GM06990 (cell line): ENCODE measurements at regions not wholly inside any gene's neighbourhood (a gene's known extent, or its start where the extent isn't known, plus 50 kb on each side); places are given as distances from the start of the nearest gene placed in this dataset.
A peak's percentile ranks its signal among the peaks of the same experiment; 100 is the strongest.

ENCODE experiments used
- DNase-seq: peaks from one replicate; pipeline ENCODE4 v3.0.0-alpha.2; 2011; ENCODE audit not compliant: insufficient read length; ENCODE audit errors: extremely low read depth
- H3K27me3 ChIP-seq: replicated peaks from 2 replicates; pipeline ENCODE4 v1.6.0; 2011; ENCODE audit warnings: low read length; ENCODE audit not compliant: control insufficient read depth, insufficient read depth
- H3K36me3 ChIP-seq: 2 replicates; pipeline ENCODE4 v1.5.1; 2011; ENCODE audit warnings: low read length; ENCODE audit not compliant: control insufficient read depth, insufficient read depth
- H3K4me3 ChIP-seq: replicated peaks from 2 replicates; pipeline ENCODE4 v1.5.1; 2011; ENCODE audit warnings: low read depth, mild to moderate bottlenecking, control low read depth, low read length
- TF ChIP-seq, protein P1 (sequence below): IDR thresholded peaks from 2 replicates; pipeline ENCODE4 v1.5.1; 2011; ENCODE audit warnings: low read length, control low read depth, mild to moderate bottlenecking, inconsistent platforms; ENCODE audit not compliant: insufficient read depth, poor library complexity, severe bottlenecking

DNA sequence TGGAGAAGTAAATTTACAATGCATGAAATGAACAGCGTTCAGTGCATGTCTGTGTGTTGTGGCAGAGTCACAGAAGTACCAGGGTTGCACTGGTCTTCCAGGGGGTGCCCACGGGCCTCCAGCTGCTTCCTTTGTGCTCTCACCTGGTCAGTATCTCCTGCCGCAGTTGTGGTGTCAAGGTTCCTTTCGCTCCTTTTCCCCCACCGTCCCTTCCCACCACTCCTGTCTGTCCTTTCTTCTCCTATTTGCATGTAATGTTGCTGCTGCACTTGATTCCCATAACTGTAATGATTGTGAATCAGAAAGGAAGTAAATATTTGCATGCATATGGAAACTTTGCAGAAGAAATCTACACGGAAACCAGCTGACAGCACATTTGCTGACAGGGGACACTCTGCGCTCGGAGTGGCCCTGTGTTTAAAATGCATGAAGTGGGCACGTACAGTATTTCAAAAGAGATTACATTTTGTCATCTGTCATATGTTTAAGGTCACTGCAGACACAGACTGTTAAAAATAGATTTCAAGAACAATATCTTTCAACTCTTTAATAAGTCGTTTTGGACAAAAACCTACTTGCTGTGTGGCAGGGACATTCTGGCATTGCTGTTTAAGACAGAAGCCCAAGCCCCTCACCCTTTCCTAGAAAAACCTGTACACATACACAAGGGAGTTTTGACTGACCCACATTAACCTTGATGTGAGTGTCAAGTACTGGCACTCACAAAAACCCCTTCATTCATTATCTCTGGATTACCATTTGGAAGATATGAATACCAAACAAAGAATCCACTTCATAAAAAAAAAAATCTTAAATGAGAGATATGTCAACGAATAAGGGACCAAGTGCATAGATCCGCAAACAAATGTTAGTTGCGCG is 336.7 kb upstream of the KLF6 start:
- DNase-seq = no peak
- TF ChIP-seq, protein P1, sequence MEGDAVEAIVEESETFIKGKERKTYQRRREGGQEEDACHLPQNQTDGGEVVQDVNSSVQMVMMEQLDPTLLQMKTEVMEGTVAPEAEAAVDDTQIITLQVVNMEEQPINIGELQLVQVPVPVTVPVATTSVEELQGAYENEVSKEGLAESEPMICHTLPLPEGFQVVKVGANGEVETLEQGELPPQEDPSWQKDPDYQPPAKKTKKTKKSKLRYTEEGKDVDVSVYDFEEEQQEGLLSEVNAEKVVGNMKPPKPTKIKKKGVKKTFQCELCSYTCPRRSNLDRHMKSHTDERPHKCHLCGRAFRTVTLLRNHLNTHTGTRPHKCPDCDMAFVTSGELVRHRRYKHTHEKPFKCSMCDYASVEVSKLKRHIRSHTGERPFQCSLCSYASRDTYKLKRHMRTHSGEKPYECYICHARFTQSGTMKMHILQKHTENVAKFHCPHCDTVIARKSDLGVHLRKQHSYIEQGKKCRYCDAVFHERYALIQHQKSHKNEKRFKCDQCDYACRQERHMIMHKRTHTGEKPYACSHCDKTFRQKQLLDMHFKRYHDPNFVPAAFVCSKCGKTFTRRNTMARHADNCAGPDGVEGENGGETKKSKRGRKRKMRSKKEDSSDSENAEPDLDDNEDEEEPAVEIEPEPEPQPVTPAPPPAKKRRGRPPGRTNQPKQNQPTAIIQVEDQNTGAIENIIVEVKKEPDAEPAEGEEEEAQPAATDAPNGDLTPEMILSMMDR = no peak
- no peaks in the 10 kb centered on the region for H3K27me3 ChIP-seq
- H3K36me3 ChIP-seq = no peaks in the 10 kb centered on the region
- peak overlapping the region; percentile 43 for H3K4me3 ChIP-seq

DNA sequence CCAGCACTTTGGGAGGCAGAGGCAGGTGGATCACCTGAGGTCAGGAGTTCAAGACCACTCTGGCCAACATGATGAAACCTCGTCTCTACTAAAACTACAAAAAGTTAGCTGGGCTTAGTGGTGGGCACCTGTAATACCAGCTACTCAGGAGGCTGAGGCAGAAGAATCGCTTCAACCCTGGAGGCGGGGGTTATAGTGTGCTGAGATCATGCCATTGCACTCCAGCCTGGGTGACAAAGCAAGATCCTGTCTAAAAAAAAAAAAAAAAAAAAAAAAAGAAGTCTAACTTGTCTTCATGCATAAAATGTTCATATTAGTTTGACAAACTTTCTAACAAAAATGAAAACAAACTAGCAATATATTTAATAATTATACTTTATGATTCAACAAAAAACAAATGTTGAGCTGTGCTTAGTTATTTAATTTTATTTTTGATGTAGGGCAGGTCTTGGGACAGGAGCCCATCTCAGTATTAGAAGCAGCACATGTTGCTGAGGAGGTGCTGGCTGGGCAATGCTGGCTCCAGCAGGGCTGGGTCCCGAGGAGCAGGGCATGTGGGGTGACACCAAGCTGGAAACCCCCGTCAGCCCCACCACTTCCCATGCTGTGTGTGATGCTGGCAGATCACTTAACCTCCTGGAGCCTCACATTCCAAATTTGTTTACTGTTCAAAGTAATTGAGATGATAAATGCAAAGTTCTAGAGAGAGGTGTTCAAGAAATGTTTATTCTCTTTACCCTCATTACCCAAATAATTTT is 335.3 kb upstream of the KLF6 start:
- Histone ChIP-seq H3K4me3 (no peak overlapping the region), H3K36me3 (no peaks in the 10 kb centered on the region), H3K27me3 (no peaks in the 10 kb centered on the region)
- DNase-seq = no peak
- TF ChIP-seq, protein P1 = no peak

DNA sequence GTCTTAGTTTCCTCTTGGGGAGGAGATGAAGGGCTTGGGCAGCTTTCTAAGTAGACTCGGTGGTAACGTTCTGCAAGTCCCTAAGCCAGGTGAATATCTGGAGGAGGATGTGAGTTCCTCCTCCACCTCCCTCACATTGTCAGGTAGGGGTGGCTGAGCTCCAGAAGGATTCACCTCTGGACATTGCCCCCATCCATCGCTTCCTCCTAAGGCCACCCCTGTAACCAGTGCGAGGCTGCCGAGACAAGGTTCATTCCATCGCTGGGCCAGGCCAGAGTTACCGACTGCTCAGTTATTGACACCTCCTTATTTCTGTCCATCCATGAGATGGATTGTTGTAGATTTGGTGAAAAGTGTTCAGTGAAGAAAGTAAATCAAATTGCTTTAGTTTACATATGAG is 334.1 kb upstream of the KLF6 start:
- no peaks in the 10 kb centered on the region for H3K36me3 ChIP-seq
- TF ChIP-seq, protein P1 = no peak
- no peaks in the 10 kb centered on the region for H3K27me3 ChIP-seq

DNA sequence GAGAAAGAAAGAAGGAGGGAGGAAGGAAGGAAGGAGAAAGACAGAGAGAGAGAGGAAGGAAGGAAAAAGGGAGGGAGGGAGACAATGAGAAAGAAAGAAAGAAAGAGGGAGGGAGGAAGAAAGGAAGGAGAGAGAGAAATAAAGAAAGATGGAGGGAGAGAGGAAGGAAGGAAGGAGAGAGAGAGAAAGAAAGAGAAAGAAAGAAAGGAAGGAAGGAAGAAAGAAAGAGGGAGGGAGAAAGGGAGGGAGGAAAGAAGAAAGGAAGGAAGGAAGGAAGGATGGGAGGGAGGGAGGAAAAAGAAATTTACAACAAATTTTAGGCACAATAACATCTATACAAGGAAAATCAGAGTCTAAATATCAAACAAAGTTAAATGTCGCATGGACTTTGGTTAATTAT is 332.6 kb upstream of the KLF6 start:
- DNase-seq = no peak
- TF ChIP-seq, protein P1 = no peak
- no peak overlapping the region for H3K4me3 ChIP-seq

More for the DNA sequence above, 334.1 kb upstream of the KLF6 start:
- no peak overlapping the region for H3K4me3 ChIP-seq
- no peak for DNase-seq

DNA sequence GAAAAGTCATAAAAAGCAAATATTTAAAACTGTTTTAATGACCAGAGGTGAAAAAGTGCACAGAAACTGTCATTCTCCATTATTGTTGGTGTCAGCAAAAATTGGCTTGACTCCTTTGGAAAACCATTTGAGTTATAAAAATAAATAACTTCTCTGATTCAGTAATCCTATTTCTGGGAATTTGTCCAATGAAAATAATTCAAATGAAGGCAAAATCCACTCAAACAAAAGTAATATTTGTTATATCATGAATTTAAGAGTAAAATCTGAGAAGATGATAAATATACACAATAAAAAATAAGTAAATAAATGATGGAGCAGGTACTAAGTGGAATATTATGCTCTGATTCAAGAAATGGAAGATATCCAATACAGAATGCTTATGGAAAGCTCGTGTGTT is 326.6 kb upstream of the KLF6 start:
- Histone ChIP-seq H3K27me3 (no peaks in the 10 kb centered on the region), H3K36me3 (no peaks in the 10 kb centered on the region), H3K4me3 (no peak overlapping the region)
- TF ChIP-seq, protein P1 = no peak
- DNase-seq = no peak

More for the DNA sequence above, 332.6 kb upstream of the KLF6 start:
- no peaks in the 10 kb centered on the region for H3K36me3 ChIP-seq
- H3K27me3 ChIP-seq = no peaks in the 10 kb centered on the region
